ENCODE measurements at regions not wholly inside any gene's neighbourhood (a gene's known extent, or its start where the extent isn't known, plus 50 kb on each side); places are given as distances from the start of the nearest gene placed in this dataset.

DNA sequence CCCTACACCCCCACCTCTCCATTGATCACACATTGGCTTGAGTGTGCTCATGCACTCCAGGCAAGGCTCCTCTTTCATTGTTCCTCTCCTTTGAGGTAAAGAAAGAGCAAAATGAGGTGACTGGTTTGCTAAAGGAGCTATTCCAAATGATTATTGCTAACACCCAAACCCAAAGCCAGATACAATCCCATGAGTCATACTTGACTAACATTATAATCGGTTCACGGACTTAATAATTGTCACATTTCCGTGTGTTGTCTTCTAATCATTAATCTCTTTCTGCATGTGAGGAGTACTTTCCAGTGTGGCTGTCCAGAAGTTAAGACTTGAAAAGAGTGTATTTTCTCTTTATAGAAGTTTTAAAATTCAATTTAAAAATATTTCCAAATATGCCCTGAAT lies 174.3 kb upstream of the SFRP2 start:
- no peak for DNase-seq (ENCODE audit: extremely low read depth, insufficient read length)
- H3K27me3 ChIP-seq (replicated peaks; ENCODE audit: control insufficient read depth, insufficient read depth, low read length), result no peaks in the 10 kb centered on the region; the same call in 1 of the 2 replicates
- TF ChIP-seq, protein P1, sequence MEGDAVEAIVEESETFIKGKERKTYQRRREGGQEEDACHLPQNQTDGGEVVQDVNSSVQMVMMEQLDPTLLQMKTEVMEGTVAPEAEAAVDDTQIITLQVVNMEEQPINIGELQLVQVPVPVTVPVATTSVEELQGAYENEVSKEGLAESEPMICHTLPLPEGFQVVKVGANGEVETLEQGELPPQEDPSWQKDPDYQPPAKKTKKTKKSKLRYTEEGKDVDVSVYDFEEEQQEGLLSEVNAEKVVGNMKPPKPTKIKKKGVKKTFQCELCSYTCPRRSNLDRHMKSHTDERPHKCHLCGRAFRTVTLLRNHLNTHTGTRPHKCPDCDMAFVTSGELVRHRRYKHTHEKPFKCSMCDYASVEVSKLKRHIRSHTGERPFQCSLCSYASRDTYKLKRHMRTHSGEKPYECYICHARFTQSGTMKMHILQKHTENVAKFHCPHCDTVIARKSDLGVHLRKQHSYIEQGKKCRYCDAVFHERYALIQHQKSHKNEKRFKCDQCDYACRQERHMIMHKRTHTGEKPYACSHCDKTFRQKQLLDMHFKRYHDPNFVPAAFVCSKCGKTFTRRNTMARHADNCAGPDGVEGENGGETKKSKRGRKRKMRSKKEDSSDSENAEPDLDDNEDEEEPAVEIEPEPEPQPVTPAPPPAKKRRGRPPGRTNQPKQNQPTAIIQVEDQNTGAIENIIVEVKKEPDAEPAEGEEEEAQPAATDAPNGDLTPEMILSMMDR (IDR thresholded peaks at IDR 0.05; ENCODE audit: insufficient read depth, low read length, poor library complexity, severe bottlenecking), result no peak
- H3K4me3 ChIP-seq (replicated peaks; ENCODE audit: low read depth, low read length), result no peak overlapping the region
- H3K36me3 ChIP-seq (ENCODE audit: control insufficient read depth, insufficient read depth, low read length), result no peaks in the 10 kb centered on the region

DNA sequence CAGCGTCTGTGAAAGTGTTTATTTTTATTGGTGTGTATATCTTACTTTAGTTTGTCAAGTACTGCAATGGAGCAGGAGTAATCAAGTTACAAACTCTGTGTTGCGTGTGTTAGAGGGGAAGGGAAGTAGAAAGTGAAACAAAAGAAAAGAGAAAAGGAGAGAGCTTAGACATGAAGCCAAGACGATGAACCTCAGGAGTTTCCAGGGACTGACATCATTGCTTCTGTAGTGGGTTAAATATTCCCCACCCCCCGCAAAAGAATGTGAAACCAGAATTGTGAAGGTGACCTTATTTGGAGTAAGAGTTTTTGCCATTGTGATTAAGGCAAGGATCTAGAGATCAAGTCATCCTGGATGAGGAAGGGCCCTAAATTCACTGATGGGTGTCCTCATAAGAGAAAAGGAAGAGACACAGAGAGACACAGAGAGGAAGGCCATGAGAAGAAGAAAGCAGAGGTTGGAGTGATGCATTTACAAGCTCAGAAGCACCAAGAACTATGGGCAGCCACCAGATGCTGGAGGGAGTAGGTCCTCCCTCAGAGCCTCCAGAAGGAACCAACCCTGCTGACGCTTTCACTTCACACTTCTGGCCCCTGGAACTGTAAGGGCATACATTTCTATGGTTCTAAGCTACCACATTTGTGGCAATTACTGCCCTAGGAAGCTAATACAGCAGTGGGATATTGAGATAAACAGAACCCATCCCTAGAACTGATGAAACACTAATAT lies 173.6 kb upstream of the SFRP2 start:
- Histone ChIP-seq H3K36me3 (ENCODE audit: control insufficient read depth, insufficient read depth, low read length) (no peaks in the 10 kb centered on the region), H3K4me3 (replicated peaks; ENCODE audit: low read depth, low read length) (no peak overlapping the region), H3K27me3 (replicated peaks; ENCODE audit: control insufficient read depth, insufficient read depth, low read length) (no peaks in the 10 kb centered on the region; the same call in 1 of the 2 replicates)
- TF ChIP-seq, protein P1 (IDR thresholded peaks at IDR 0.05; ENCODE audit: insufficient read depth, low read length, poor library complexity, severe bottlenecking), result no peak
- no peak for DNase-seq (ENCODE audit: extremely low read depth, insufficient read length)

DNA sequence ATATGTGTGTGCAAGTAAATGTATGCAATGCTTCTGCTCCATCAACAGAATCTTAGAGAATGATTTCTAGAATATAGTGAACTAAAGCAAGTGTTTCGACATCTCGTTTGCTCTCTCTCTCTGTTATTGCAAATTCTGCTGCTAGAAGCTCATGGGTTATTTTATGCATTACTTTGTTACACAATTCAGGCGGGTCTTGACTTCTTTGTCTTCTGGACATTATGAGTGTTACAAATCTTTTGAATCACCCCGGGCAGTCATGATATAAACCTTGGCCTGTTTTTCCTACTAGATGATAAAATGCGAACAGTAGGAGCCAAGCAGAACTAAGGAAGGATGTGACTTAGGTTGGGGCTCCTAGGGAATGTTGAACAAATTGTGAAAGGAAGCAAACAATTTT lies 166.4 kb upstream of the SFRP2 start:
- no peaks in the 10 kb centered on the region for H3K27me3 ChIP-seq (replicated peaks; ENCODE audit: control insufficient read depth, insufficient read depth, low read length)
- no peak for DNase-seq (ENCODE audit: extremely low read depth, insufficient read length)
- H3K36me3 ChIP-seq (ENCODE audit: control insufficient read depth, insufficient read depth, low read length), result no peaks in the 10 kb centered on the region
- H3K4me3 ChIP-seq (replicated peaks; ENCODE audit: low read depth, low read length), result no peak overlapping the region
- TF ChIP-seq, protein P1 (IDR thresholded peaks at IDR 0.05; ENCODE audit: insufficient read depth, low read length, poor library complexity, severe bottlenecking), result no peak

DNA sequence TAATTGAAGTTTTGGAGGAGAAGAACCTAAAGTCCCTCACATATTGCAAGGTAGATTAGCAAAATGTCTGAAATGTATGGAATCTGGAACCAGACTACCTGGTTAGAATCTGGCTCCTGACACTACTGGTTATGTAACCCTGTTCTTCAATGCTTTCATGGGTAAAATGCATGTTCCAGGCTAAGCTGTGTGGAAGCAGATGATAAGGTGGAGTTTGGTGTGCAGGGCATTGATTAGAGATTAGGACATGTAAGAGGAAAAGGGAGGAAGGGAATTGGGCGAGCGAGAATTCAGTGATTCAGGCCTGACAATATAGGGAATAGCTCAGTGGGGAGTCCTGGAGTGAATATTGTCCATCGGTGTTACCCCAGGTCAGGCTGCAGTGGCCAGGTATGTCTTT lies 165.8 kb upstream of the SFRP2 start:
- no peak for DNase-seq (ENCODE audit: extremely low read depth, insufficient read length)
- no peak overlapping the region for H3K4me3 ChIP-seq (replicated peaks; ENCODE audit: low read depth, low read length)
- H3K27me3 ChIP-seq (replicated peaks; ENCODE audit: control insufficient read depth, insufficient read depth, low read length), result no peaks in the 10 kb centered on the region
- TF ChIP-seq, protein P1 (IDR thresholded peaks at IDR 0.05; ENCODE audit: insufficient read depth, low read length, poor library complexity, severe bottlenecking), result no peak
- H3K36me3 ChIP-seq (ENCODE audit: control insufficient read depth, insufficient read depth, low read length), result no peaks in the 10 kb centered on the region

DNA sequence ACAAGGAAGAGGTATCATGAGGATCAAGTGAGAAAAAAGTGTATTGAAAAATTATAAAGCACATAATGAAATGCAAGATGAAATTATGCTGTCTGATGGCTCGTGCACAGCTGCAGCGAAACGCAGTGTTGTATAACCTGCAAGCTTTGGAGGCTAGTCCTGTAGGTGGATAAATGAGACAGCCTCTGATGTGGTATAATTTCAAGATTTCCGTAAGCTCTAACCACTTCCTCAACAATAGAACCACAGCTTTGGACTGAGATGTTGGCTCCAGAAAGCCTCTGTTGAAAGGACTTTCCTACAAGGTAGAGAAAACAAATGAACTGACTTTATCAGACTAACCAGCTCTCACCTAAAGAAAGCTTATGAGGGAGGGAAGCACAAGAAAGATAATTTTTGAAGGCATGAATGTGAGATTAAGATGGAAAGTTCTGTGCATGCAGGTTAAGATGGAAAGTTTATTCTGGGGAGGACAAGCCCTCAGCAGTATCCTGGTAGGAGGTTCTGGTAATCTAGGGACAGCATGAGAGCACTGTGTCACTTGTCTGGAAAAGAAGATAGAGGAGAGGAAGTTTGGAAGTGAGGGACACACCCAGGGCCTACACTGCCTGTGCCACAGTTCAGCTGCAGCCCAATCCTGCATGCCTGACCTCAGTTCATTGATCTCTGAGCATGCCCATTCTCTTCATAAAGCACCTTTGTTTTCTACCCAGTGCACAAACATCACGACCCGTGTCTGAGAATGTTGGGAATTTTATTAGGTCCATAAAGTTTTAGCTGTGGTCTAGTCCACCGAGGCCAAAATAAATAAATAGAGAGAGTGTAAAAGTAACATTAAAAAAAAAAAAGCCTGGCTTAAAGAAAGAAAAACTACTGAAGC lies 161.5 kb upstream of the SFRP2 start:
- DNase-seq (ENCODE audit: extremely low read depth, insufficient read length), result no peak
- Histone ChIP-seq H3K36me3 (ENCODE audit: control insufficient read depth, insufficient read depth, low read length) (no peaks in the 10 kb centered on the region), H3K4me3 (replicated peaks; ENCODE audit: low read depth, low read length) (no peak overlapping the region), H3K27me3 (replicated peaks; ENCODE audit: control insufficient read depth, insufficient read depth, low read length) (no peaks in the 10 kb centered on the region)
- TF ChIP-seq, protein P1 (IDR thresholded peaks at IDR 0.05; ENCODE audit: insufficient read depth, low read length, poor library complexity, severe bottlenecking), result no peak

All from GM06990 (cell line).